AG04450 (cell line): ENCODE measurements at regions not wholly inside any gene's neighbourhood (a gene's known extent, or its start where the extent isn't known, plus 50 kb on each side); places are given as distances from the start of the nearest gene placed in this dataset.

Experiments
- CTCF ChIA-PET: fragments of 300-600, 350-600 bp; formaldehyde crosslinking; extraction: SDS; loops from one replicate; lab custom pipeline; 2022; ENCODE audit warnings: antibody characterized with exemption, inconsistent platforms; lab: Charles Lee
- POLR2A ChIA-PET: fragments of 350-600 bp; formaldehyde crosslinking; extraction: SDS; loops from one replicate; lab custom pipeline; 2021; ENCODE audit warnings: antibody characterized with exemption, inconsistent platforms; lab: Yijun Ruan, JAX
- DNase-seq: peaks from one replicate; pipeline ENCODE4 v3.0.0-alpha.2; 2011; ENCODE audit warnings: low read depth, low spot score
- H3K27ac ChIP-seq: one replicate; pipeline ENCODE4 v1.5.1; 2012; ENCODE audit warnings: low read depth, low read length, control low read depth
- H3K27me3 ChIP-seq: one replicate; pipeline ENCODE4 v1.6.0; 2012; ENCODE audit warnings: low read length; ENCODE audit not compliant: control insufficient read depth, insufficient read depth
- H3K4me3 ChIP-seq: 2 replicates; pipeline ENCODE4 v1.5.1; 2011; ENCODE audit warnings: mild to moderate bottlenecking, low read depth, low read length, control low read depth
- H3K9me3 ChIP-seq: 2 replicates; pipeline ENCODE4 v1.5.1; 2012; ENCODE audit warnings: low read length; ENCODE audit not compliant: control insufficient read depth, insufficient read depth
- TF ChIP-seq, protein P1 (sequence below): IDR thresholded peaks from 2 replicates; pipeline ENCODE4 v1.5.1; 2011; ENCODE audit warnings: low read depth, low read length, control low read depth, inconsistent platforms

GRCh38 chr5:114924769-114925168 is 244.9 kb downstream of the TRIM36 start:
- CTCF ChIA-PET: no interaction called here
- Histone ChIP-seq H3K4me3 (no peak overlapping the region), H3K9me3 (peaks cover 12% of the 10 kb centered on the region), H3K27me3 (no peaks in the 10 kb centered on the region), H3K27ac (no peak overlapping the region)
- POLR2A ChIA-PET: no interaction called here
- DNase-seq: no peak
- TF ChIP-seq, protein P1, sequence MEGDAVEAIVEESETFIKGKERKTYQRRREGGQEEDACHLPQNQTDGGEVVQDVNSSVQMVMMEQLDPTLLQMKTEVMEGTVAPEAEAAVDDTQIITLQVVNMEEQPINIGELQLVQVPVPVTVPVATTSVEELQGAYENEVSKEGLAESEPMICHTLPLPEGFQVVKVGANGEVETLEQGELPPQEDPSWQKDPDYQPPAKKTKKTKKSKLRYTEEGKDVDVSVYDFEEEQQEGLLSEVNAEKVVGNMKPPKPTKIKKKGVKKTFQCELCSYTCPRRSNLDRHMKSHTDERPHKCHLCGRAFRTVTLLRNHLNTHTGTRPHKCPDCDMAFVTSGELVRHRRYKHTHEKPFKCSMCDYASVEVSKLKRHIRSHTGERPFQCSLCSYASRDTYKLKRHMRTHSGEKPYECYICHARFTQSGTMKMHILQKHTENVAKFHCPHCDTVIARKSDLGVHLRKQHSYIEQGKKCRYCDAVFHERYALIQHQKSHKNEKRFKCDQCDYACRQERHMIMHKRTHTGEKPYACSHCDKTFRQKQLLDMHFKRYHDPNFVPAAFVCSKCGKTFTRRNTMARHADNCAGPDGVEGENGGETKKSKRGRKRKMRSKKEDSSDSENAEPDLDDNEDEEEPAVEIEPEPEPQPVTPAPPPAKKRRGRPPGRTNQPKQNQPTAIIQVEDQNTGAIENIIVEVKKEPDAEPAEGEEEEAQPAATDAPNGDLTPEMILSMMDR: no peak

GRCh38 chr5:114912189-114912920 is 257.4 kb downstream of the TRIM36 start:
- POLR2A ChIA-PET: no interaction called here
- no peak overlapping the region for H3K4me3 ChIP-seq
- no peaks in the 10 kb centered on the region for H3K27me3 ChIP-seq
- CTCF ChIA-PET: no interaction called here
- H3K27ac ChIP-seq: no peak overlapping the region
- DNase-seq: no peak
- TF ChIP-seq, protein P1: no peak
- H3K9me3 ChIP-seq: no peaks in the 10 kb centered on the region; the same call in 1 of the 2 replicates

- TF ChIP-seq, protein P1: no peak
- peaks cover under 1% of the 10 kb centered on the region; the same call in 1 of the 2 replicates for H3K9me3 ChIP-seq
- POLR2A ChIA-PET: no interaction called here
- no peak for DNase-seq
- no peak overlapping the region for H3K4me3 ChIP-seq
- CTCF ChIA-PET: no interaction called here
- no peaks in the 10 kb centered on the region for H3K27me3 ChIP-seq
- H3K27ac ChIP-seq: no peak overlapping the region
Measured at GRCh38 chr5:114910727-114911126, 259.0 kb downstream of the TRIM36 start.

- TF ChIP-seq, protein P1: no peak
- H3K4me3 ChIP-seq: no peak overlapping the region
- no peak for DNase-seq
- POLR2A ChIA-PET: no interaction called here
- CTCF ChIA-PET: no interaction called here
- H3K9me3 ChIP-seq: peaks cover 4% of the 10 kb centered on the region; the same call in 1 of the 2 replicates
- H3K27ac ChIP-seq: no peak overlapping the region
- H3K27me3 ChIP-seq: no peaks in the 10 kb centered on the region
Measured at GRCh38 chr5:114909424-114909823, 260.3 kb downstream of the TRIM36 start.

DNA sequence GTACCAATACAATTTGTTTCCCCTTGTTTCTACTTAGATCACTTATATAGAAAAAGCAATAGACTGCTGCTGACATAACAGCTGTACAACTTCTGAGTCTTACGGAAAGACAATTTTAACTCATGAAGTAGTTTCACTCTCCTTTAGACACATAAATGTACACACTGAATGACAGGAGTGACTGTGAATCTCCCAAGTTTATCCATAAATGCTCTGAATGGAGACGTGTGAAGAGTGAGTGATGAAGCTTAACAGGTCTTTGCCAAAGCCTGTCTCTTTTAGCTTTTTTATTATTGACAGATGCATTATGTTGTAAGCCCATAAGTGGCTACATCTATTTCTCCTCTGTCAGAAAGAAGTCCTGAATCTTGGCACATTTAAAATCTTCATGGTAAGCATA is 265.9 kb downstream of the TRIM36 start:
- H3K9me3 ChIP-seq: peaks cover 12% of the 10 kb centered on the region
- CTCF ChIA-PET: no interaction called here
- H3K27me3 ChIP-seq: no peaks in the 10 kb centered on the region
- H3K27ac ChIP-seq: no peak overlapping the region
- TF ChIP-seq, protein P1: no peak
- H3K4me3 ChIP-seq: no peak overlapping the region
- DNase-seq: no peak
- POLR2A ChIA-PET: no interaction called here
